HG03139 (cell line): ENCODE measurements at regions not wholly inside any gene's neighbourhood (a gene's known extent, or its start where the extent isn't known, plus 50 kb on each side); places are given as distances from the start of the nearest gene placed in this dataset.
A peak's percentile ranks its signal among the peaks of the same experiment; 100 is the strongest.
"Not testable (repeated sequence)": the region's sequence is repeated elsewhere in the genome, so short reads cannot be mapped to it uniquely, and the experiment has no call there.

ENCODE experiments used
- ATAC-seq: cut with Tn5 transposase; IDR thresholded peaks from one replicate; pipeline ENCODE4 v1.9.1; 2021; ENCODE audit not compliant: unreplicated experiment

DNA sequence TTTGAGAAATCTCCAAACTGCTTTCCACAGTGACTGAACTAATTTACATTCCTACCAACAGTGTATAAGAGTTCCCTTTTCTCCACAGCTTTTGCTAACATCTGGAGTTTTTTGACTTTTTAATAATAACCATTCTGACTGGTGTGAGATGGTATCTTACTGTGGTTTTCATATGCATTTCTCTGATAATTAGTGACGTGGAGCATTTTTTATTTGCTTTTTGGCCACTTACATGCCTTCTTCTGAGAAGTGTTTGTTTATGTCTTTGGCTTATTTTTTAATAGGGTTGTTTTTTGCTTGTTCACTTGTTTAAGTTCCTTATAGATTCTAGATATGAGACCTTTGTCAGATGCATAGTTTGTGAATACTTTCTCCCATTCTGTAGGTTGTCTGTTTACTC is 108.5 kb upstream of the LIPC start:
- ATAC-seq, result not testable (repeated sequence)

DNA sequence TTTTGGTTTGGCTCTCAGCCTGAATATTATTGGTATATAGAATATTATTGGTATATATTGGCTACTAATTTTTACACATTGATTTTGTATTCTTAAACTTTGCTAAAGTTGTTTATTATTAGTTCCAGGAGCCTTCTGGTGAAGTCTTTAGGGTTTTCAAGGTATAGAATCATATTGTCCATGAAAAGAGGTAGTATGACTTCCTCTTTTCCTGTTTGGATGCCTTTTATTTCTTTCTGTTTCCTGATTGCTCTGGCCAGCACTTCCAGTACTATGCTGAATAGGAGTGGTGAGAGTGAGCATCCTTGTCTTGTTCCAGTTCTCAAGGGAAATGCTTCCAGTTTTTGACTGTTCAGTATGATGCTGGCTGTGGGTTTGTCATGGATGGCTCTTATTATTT is 107.3 kb upstream of the LIPC start:
- ATAC-seq, result no peak

DNA sequence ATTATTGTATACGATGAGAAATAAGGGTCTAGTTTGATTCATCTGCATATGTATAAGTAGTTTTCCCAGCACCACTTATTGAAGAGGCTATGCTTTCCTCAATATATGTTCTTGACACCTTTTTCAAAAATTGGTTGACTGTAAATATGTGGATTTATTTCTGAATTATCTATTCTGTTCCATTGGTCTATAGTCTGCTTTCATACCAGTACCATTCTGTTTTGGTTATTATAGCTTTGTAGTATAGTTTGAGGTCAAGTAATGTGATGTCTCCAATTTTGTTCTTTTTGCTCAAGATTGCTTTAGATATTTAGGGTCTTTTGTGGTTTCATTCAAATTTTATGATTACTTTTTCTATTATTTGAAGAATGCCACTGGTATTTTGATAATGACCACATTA is 103.8 kb upstream of the LIPC start:
- no peak for ATAC-seq

DNA sequence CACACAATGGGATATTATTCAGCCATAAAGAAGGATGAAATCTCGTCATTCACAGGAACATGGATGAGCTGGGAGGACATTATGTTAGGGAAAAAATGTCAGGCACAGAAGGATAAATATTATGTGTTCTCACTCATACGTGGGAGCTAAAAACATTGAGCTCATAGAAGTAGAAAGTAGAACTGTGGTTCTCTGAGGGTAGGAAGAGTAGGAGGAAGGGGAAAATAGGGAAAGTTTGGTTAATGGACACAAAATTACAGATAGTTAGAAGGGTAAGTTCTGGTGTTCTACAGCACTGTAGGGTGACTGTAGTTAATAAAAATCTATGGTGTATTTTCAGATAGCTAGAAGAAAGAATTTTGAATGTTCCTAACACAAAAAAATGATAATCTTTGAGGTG is 102.6 kb upstream of the LIPC start:
- ATAC-seq, result no peak

DNA sequence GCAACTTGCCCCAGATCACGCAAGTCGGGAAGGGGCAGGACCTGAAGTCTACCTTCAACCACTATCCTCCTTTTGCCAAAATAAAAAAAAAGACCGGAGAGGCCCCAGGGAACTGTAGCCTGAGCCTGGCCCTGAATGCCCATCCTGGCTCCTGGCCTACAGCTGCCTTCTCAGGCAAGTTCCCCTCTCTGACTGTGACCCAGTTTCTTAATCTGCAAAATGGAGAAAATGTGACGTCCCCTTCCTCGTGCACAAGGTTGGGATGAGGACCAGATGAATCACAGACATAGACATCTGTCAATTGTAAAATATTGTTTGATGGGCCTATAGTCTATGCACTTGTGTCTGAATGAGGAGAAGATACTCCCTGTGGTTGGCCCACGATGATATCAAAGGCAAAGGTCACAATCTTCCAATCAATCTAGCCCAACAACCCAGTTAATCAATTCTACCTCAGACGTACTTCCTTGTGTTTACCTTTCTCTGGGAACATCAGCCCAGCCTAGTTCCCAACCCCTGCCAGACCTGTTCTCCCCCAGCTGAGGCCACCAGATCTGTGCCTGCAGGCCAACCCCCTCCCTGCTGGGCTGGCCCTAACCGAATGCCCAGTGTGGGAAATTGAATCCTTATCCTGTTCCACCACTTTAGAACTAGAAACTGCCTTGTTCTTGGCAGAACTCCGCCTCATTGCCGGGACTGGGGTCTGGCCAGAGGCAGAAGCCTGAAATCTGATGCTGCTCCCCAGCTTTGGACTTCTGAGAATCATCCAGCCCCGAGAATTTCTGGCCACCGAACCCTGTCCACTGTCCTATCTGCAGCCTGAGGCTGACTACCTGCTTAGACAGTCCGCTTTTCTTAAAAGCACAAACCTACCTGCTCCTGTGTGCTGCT is 101.8 kb upstream of the LIPC start:
- ATAC-seq, result no peak

DNA sequence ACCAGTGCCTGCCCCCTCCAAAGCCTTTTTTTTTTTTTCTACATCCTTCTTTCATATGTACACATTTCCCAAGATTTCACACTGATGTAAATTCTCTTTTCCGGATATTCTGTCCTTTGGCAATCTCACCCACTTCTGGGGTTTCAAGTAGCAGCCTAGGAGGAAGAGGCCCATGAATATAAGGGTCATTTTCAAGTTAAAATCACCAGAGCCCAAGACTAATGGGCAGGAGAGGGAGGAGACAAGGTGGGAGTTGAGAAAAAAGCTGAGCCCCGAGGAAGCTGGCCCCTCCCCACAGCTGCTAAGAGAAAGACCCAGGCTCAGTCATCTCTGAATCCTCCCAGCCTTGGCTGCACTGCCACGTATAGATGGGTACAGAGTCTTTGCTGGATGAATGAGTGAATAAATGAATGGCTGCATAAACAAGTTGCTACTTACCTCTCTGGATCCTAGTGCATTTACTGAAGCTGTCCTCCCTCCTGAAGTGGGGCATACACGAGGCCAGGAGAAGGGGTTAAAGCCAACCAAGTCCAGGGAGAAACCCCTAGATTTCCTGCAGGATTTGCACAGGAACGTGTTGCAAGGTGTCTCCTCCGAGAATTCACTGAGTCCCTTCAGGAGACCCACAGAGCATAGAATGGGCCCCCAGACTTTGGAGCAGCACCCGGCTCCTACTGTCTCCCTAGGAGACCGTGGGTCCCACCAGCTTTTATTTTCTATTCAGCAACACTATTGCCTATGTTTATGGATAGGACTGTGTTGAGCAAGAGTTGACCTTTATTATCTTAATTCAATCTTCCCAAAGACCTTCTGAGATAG is 100.8 kb upstream of the LIPC start:
- no peak for ATAC-seq

DNA sequence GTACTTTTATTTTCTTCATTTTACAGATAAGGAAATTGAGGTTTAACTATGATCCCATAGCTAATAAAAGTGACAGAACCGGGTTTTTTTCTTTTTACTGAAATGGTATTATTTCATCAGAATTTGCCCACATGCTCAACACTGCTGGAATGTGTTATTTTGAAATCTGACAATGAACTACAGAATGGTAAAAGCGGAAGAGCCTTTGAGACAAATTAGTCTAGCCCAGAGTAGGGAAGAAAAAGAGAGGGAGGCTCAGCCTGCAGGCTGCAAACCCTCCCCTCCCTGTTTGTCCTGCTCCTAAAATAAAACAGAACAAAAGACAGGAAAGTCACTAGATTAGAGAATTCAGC is 100.3 kb upstream of the LIPC start:
- no peak for ATAC-seq

DNA sequence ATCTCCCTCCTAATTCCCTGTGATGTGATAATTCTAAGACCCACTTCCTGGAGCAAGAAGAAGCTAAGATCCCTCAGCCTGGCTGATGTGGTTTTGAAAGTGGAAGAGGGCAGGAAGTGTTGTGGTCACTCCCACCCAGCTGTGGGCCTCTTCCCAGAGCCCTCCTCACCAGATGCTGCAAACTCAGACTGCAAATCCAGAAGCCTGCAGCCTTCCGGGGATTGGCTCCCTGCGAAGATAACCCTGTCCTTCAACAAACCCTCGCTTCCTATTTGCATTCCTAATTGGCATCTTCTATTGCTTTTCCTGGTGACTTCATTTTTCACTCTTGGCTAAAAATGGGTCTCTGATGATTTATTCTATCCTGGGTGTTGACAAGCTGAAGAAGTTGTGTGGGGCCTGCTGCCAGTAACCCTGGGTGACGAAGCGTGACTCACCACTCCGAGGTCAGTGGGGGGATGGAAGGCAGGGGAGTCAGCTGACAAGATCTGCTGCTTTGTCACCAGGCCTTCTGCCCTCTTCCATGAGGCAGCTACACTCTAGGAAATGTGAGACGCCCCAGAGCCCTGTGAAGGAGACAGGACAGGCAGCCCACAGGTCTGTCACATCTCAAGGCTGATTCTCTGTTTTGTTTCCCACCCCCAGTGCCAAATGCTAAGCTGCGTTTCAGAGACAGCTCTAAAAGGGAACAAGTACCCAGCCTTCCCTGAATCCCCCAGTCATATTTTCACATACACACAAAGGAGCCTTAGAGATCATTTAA is 99.7 kb upstream of the LIPC start:
- ATAC-seq, result peak; percentile 79

DNA sequence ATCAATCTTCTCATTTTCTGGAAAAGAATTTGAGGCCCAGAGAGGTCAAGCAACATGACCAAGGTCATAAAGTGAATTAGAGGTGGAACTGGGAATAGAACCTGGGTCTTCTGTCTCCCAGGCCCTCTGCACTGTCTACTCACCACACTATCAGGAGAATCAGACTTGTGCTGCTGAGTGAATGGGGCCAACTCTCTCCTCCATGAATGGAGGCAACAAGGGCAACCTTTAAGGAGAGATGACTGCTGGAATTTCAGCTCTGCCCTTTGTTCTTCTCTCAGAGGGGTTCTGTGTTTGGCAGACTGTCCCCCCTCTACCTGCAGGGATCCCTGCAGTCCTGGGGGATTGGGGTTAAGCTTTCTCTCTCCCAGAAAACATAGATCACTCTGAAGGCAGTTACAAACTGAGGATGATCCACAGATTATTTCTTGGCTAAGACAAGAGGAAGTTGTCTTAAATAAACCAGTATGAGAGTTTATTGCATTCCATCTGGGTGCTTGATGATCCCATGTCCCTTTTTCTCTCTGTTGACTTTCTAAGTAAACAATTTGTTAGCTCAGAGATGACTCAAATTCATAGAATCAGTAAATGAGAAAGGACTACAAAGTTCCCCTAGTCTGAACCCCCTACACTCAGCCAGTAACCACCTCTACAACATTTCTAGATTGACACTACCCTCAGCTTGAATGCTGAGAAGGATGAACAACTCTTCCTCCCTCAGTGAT is 99.0 kb upstream of the LIPC start:
- ATAC-seq, result no peak

DNA sequence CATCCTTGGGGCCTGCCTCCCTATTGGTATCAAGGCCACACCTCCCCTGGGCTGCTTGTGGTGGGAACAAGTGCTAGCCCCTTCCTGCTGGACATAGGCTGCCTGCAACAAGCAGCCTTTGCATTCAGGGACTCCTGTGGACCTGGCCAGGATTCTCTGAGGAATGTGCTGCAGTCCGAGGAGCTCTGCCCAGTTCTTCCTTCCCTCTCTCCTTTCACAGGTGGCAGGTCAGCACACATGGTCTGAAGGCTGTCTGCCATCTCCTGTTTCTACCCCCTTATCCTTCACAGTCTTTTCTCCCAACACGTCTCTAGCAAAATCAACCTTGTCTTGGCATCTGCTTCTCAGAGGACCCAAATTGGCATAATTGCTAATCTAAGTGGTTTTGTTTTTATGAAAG is 97.0 kb upstream of the LIPC start:
- ATAC-seq, result no peak

DNA sequence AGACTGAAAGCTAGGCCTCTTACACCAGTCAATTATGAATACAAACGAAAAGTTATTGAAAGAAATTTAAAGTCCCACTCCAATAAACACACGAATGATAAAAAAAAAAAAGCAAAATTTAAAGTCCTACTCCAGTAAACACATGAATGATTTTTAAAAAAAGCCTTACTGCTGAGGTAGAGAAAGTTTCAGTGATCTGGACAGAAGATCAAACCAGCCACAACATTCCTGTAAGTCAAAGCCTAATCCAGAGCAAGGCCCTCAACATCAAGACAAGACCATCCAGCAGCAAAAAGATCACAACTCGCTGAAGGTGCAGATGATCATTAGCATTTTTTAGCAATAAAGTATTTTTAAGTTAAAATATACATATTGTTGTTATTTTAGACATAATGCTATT is 95.6 kb upstream of the LIPC start:
- no peak for ATAC-seq

DNA sequence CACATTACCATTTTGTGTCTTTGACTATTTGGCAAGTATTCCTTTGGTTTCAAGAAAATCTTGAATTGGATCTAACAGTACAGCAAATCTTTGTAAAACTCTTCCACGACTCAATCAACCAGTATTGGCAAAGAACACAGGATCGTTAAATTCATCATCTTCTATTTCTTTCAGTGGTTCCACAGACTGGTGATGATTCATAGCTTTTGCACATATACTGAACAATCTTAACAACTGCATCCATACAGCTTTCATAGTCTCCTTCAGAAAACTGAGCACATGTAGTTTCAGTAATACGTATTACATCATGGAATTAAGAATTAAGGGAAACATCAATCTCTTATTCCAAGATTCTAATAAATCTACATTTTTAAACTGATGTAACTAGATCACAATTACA is 91.6 kb upstream of the LIPC start:
- ATAC-seq, result no peak

DNA sequence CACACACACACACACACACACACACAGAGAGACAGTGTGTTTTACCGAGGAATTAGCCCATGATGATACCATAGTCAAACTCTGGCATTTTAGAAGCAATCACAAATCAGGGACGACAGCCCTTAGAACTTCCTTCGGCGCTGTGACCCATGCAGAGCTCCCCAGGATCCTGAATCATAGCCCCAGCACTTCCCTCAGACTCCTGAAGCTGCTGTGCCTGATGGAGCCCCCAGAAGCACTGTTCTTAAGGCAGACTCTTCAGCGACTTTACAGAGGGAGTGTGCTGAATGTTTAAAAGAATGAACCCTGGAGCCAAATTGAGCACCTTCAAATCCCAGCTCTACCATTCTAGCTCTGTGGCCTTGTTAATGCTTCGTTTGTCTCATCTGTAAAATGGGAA is 89.3 kb upstream of the LIPC start:
- ATAC-seq, result no peak

DNA sequence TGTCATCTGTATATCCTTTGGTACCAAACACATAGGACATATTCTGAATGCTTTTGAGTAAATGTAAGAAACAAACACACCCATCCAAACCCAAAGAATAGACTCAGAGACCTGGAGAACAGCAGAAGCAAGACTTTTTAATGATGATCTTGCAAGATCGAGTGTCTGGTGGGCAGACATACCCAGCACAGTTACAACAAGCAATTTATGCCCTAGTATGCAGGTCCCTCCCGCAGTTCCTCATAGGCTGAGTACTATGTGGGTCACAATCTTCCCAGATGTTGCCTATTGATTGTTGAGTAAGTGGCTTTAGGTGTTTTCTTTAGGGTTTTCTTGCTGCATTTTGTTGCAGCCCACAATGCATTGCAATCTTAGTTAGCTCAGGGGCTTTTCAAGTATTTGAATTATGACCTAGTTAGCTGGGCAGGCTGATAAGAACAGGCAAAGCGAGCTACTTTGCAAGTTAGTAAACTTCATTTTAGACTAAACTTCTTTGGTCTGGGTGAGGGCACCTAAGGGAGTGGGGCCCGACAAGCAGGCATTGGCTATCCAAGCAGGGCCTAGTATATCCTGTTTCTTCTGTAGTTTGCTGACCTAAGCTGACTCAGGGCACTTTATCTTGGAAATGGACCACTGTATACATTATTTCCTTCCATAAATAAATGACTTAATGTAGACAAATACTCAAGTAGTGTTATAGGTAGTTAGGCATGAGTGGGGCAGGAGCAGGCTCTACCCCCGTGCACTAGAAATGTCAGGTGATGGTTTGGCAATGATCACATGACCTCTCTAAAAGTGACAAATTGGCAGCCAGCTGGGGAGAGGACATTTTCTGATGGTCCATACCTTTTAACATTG is 87.3 kb upstream of the LIPC start:
- ATAC-seq, result no peak

DNA sequence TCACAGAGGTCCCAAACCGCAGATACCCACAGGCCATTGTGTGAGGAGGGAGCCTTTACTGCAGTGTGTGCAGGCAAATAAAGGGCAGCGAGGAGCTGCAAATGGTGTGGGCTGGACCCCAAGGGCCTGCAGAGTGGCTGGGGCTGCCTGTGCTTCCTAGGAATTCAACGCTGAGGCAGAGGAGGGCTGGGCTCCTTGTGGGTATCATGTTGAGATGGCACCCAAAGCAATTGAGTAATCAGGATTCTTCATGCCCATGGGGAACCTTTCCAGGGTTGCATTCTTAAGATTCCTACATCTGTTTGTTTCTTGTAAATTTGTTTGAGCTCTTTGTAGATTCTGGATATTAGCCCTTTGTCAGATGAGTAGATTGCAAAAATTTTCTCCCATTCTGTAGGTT is 85.4 kb upstream of the LIPC start:
- no peak for ATAC-seq

DNA sequence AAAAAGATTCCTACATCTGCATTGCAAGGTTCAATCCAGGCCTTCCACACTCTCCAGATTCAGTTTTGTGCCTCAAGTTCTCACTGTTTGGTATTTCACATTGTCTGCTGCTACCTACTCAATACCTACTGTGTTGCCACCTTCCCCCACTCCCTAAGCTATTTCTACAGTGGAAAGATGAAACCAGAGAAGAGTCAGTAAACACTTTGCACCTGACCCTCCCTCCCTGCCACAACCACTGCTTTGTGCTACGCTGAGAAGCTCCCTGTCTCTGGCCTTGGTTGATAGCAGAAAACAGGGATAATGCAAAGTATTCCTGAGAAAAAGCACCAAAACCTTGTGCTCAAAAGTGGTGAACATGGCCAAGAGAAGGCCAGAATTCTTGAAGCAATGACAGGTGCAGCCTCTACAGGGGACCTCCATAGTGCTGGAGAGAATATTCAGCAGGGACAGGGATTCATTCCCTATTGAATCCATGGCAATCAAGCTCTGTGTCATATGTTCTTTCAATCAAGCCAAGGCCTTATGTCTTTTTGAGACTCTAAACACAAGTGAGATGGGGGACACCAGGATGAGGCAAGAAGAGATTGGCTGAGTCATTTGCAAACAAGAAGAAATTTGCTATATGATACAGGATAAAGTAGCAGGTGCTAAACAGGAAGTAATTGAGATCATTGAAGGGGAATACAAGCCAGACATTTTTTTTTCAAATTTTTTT is 83.5 kb upstream of the LIPC start:
- no peak for ATAC-seq

DNA sequence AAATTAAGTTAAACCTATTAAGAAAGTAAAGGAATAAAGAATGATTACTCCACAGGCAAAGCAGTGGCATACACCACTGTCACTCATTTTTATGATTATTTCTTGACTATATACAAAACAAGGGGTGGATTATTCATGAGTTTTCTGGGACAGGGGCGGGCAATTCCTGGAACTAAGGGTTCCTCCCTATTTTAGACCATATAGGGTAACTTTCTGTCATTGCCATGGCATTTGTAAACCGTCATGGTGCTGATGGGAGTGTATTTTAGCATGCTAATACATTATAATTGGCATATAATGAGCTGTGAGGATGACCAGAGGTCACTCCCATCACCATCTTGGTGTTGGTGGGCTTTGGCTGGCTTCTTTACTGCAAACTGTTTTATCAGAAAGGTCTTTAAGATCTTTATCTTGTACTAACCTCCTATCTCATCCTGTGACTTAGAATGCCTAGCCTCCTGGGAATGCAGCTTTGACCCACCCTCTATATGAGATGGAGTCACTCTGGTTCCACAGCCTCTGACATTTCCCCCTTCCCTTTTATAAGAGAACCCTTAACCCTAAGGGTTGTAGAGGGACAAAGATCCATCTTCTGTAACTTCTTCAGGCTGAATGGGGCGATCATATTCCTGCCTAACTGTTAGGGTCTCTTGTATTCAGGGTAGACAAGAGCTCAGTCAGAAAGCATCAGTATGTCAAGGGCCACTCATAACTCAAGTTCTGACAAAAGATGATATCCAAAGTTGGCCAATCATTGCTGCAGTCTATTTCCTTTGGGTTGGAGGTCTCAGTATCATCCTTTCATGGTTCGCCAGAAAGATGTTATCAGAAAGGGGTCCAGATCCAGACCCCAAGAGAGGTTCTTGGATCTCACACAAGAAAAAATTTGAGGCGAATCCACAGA is 79.5 kb upstream of the LIPC start:
- ATAC-seq, result no peak

DNA sequence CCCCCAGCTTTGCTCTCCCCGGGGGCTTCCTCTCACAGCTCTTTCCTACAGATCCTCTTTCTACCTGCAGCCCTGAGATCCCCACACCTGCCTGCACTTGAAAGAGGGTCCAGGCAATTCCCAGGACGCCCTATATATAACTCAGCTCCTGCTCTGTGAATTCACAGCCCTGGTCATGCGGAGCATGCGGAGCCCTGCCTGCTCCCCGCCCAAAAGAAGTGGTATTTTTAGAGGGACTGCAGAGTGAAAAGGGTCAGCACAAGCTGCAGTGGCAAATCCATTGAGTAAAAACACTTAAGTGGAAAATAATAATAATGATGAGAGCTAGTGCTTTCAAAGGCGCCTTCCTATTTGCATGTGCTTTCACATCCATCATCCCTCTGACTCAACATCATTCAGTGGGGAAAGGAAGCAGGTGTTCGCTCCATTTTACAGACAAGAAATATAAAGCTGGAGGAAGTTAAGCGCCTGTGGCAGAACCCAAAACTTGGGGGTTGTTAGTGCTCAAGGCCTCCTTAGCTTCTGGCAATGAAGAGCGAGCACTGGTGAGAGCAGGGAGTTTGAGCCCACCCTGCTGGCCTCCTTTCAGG is 76.3 kb upstream of the LIPC start:
- ATAC-seq, result no peak
